ENCODE measurements at regions not wholly inside any gene's neighbourhood (a gene's known extent, or its start where the extent isn't known, plus 50 kb on each side); places are given as distances from the start of the nearest gene placed in this dataset.

GRCh38 chr3:177932346-177932745 lies 603.9 kb upstream of the KCNMB2 start:
- no peak for DNase-seq

- no peak for DNase-seq
These were observed 603.2 kb upstream of the KCNMB2 start for GRCh38 chr3:177932750-177933660.

GRCh38 chr3:177934001-177934891 lies 602.0 kb upstream of the KCNMB2 start:
- no peak for DNase-seq

- no peak for DNase-seq
These were observed 601.2 kb upstream of the KCNMB2 start for GRCh38 chr3:177935047-177935446.

GRCh38 chr3:177936721-177937120 lies 599.5 kb upstream of the KCNMB2 start:
- no peak for DNase-seq

GRCh38 chr3:177942911-177943310 lies 593.3 kb upstream of the KCNMB2 start:
- no peak for DNase-seq

GRCh38 chr3:177944228-177944661 lies 592.0 kb upstream of the KCNMB2 start:
- DNase-seq: no peak

- no peak for DNase-seq
These were observed 590.2 kb upstream of the KCNMB2 start for GRCh38 chr3:177946048-177946447.

- DNase-seq: no peak
These were observed 589.7 kb upstream of the KCNMB2 start for GRCh38 chr3:177946497-177946896.

GRCh38 chr3:177946936-177947335 lies 589.3 kb upstream of the KCNMB2 start:
- no peak for DNase-seq

- no peak for DNase-seq
These were observed 588.3 kb upstream of the KCNMB2 start for GRCh38 chr3:177947901-177948300.

GRCh38 chr3:177948716-177949425 lies 587.4 kb upstream of the KCNMB2 start:
- no peak for DNase-seq

- no peak for DNase-seq
These were observed 577.0 kb upstream of the KCNMB2 start for GRCh38 chr3:177959188-177959587.

- DNase-seq: no peak
These were observed 576.2 kb upstream of the KCNMB2 start for GRCh38 chr3:177960014-177960413.

- DNase-seq: no peak
These were observed 575.5 kb upstream of the KCNMB2 start for GRCh38 chr3:177960722-177961121.

GRCh38 chr3:177961784-177962183 lies 574.5 kb upstream of the KCNMB2 start:
- no peak for DNase-seq

GRCh38 chr3:177966493-177966892 lies 569.7 kb upstream of the KCNMB2 start:
- no peak for DNase-seq

- no peak for DNase-seq
These were observed 567.3 kb upstream of the KCNMB2 start for GRCh38 chr3:177968891-177969290.

- no peak for DNase-seq
These were observed 562.9 kb upstream of the KCNMB2 start for GRCh38 chr3:177973241-177973840.

- no peak for DNase-seq
These were observed 560.0 kb upstream of the KCNMB2 start for GRCh38 chr3:177976241-177976640.

GRCh38 chr3:177976866-177977265 lies 559.4 kb upstream of the KCNMB2 start:
- no peak for DNase-seq

- DNase-seq: no peak
These were observed 558.7 kb upstream of the KCNMB2 start for GRCh38 chr3:177977381-177978158.
